Liver (tissue), 8 donors: ENCODE measurements at regions not wholly inside any gene's neighbourhood (a gene's known extent, or its start where the extent isn't known, plus 50 kb on each side); places are given as distances from the start of the nearest gene placed in this dataset.

Source experiments
- DNase-seq: peaks from one replicate; pipeline ENCODE4 v3.0.0-alpha.2; 2017; ENCODE audit warnings: low spot score
- H3K27ac ChIP-seq, 2 donors: one replicate each; pipeline ENCODE4 v1.7.0; 2013; ENCODE audit warnings: inconsistent platforms in 2 of 2, low read length in 2 of 2, control low read depth in 1 of 2, low read depth in 1 of 2, mild to moderate bottlenecking in 1 of 2
- H3K27me3 ChIP-seq, 4 donors: one replicate each; pipeline versions ENCODE4 v1.6.1 to v1.7.0; 2013; ENCODE audit warnings: low read length in 3 of 4, inconsistent platforms in 1 of 4, mild to moderate bottlenecking in 1 of 4, moderate library complexity in 1 of 4; ENCODE audit not compliant: control insufficient read depth in 4 of 4, insufficient read depth in 4 of 4
- H3K36me3 ChIP-seq, 4 donors: one replicate each; pipeline versions ENCODE4 v1.6.1 to v1.7.0; 2013; ENCODE audit warnings: low read length in 3 of 4, mild to moderate bottlenecking in 3 of 4, low read depth in 1 of 4, moderate library complexity in 1 of 4; ENCODE audit not compliant: control insufficient read depth in 4 of 4, insufficient read depth in 3 of 4
- H3K4me1 ChIP-seq, 4 donors: one replicate each; pipeline versions ENCODE4 v1.6.1 to v1.7.0; 2013; ENCODE audit warnings: low read length in 3 of 4, mild to moderate bottlenecking in 3 of 4, moderate library complexity in 1 of 4; ENCODE audit not compliant: control insufficient read depth in 4 of 4, insufficient read depth in 4 of 4
- H3K4me3 ChIP-seq, 3 donors: one replicate each; pipeline versions ENCODE4 v1.6.1 to v1.7.0; 2013; ENCODE audit warnings: low read length in 3 of 3, control low read depth in 1 of 3, low read depth in 1 of 3, mild to moderate bottlenecking in 1 of 3
- H3K9ac ChIP-seq, 2 donors: one replicate each; pipeline ENCODE4 v1.7.0; 2013; ENCODE audit warnings: low read length in 2 of 2, mild to moderate bottlenecking in 2 of 2, moderate library complexity in 2 of 2, control low read depth in 1 of 2, low read depth in 1 of 2
- H3K9me3 ChIP-seq, 4 donors: one replicate each; pipeline versions ENCODE4 v1.6.1 to v1.7.0; 2013; ENCODE audit warnings: low read length in 3 of 4; ENCODE audit not compliant: control insufficient read depth in 4 of 4
- ATF3 ChIP-seq: IDR thresholded peaks from 2 replicates; pipeline ENCODE4 v1.6.1; 2016; ENCODE audit warnings: antibody characterized with exemption
- CTCF ChIP-seq: fragments of 150-350 bp; IDR thresholded peaks from 2 replicates; pipeline ENCODE4 v1.5.1; 2017; ENCODE audit warnings: improper control_type of control experiment, low read depth, low read length; ENCODE audit not compliant: missing input control
- EGR1 ChIP-seq, 2 donors: IDR thresholded peaks; 2 replicates each; pipeline ENCODE4 v1.6.1; 2016 to 2018; ENCODE audit warnings: antibody characterized with exemption in 2 of 2, low read depth in 2 of 2
- FOXA1 ChIP-seq: IDR thresholded peaks from 2 replicates; pipeline ENCODE4 v1.6.1; 2016; ENCODE audit warnings: antibody characterized with exemption
- FOXA2 ChIP-seq: IDR thresholded peaks from 2 replicates; pipeline ENCODE4 v1.6.1; 2016; ENCODE audit warnings: antibody characterized with exemption
- HNF4A ChIP-seq, 2 donors: conservative IDR thresholded peaks; 2 replicates each; pipeline ENCODE4 v1.6.1; 2016; ENCODE audit warnings: antibody characterized with exemption in 2 of 2, mild to moderate bottlenecking in 2 of 2
- HNF4G ChIP-seq: IDR thresholded peaks from 2 replicates; pipeline ENCODE4 v1.6.1; 2016; ENCODE audit warnings: antibody characterized with exemption
- JUND ChIP-seq, 2 donors: IDR thresholded peaks; 2 replicates each; pipeline ENCODE4 v1.6.1; 2016; ENCODE audit warnings: antibody characterized with exemption in 2 of 2
- MAX ChIP-seq: IDR thresholded peaks from 2 replicates; pipeline ENCODE4 v1.6.1; 2016; ENCODE audit warnings: antibody characterized with exemption
- NR2F2 ChIP-seq: IDR thresholded peaks from 2 replicates; pipeline ENCODE4 v1.6.1; 2016; ENCODE audit warnings: antibody characterized with exemption
- RAD21 ChIP-seq, 2 donors: IDR thresholded peaks; 2 replicates each; pipeline ENCODE4 v1.6.1; 2016; ENCODE audit warnings: antibody characterized with exemption in 2 of 2, mild to moderate bottlenecking in 2 of 2
- REST ChIP-seq: IDR thresholded peaks from 2 replicates; pipeline ENCODE4 v1.6.1; 2016; ENCODE audit warnings: antibody characterized with exemption, mild to moderate bottlenecking
- RXRA ChIP-seq, 2 donors: IDR thresholded peaks; 2 replicates each; pipeline ENCODE4 v1.6.1; 2017 to 2018; ENCODE audit warnings: antibody characterized with exemption in 2 of 2, mild to moderate bottlenecking in 1 of 2
- SP1 ChIP-seq: IDR thresholded peaks from 2 replicates; pipeline ENCODE4 v1.6.1; 2018; ENCODE audit warnings: antibody characterized with exemption, mild to moderate bottlenecking
- TAF1 ChIP-seq: conservative IDR thresholded peaks from 2 replicates; pipeline ENCODE4 v1.6.1; 2016; ENCODE audit warnings: antibody characterized with exemption, mild to moderate bottlenecking
- YY1 ChIP-seq: IDR thresholded peaks from 2 replicates; pipeline ENCODE4 v1.6.1; 2016; ENCODE audit warnings: antibody characterized with exemption, mild to moderate bottlenecking
- ZBTB33 ChIP-seq: IDR thresholded peaks from 2 replicates; pipeline ENCODE4 v1.6.1; 2016; ENCODE audit warnings: antibody characterized with exemption
- WGBS: extraction: QIAGEN DNeasy Blood & Tissue Kit; methylation state at CpG from one replicate; pipeline ENCODE4 v1.1.7; 2013; 5-methylcytosine and 5-hydroxymethylcytosine counted together
- donor health status: healthy.
- donor health status: healthy.
- donor health status: healthy.
- donor health status: healthy.
- donor health status: healthy.

GRCh38 chr21:27422435-27422834, 455.5 kb upstream of the ADAMTS5 start:
- no peaks in the 10 kb centered on the region for H3K9me3 ChIP-seq
- no peak for DNase-seq
- WGBS = 56% methylated on average over 1 of the region's 1 CpG
- H3K4me1 ChIP-seq = no peaks in the 10 kb centered on the region
- TF ChIP-seq SP1 (no peak), HNF4G (no peak), HNF4A (conservative IDR thresholded peaks at IDR 0.05) (no peak), REST (no peak), RXRA (IDR thresholded peaks at IDR 0.05) (no peak), RAD21 (IDR thresholded peaks at IDR 0.05) (no peak), CTCF (no peak), MAX (no peak), FOXA2 (no peak), TAF1 (no peak), EGR1 (IDR thresholded peaks at IDR 0.05; ENCODE audit: low read depth in 2 of 2) (no peak), YY1 (no peak), ATF3 (no peak), ZBTB33 (no peak), JUND (IDR thresholded peaks at IDR 0.05) (no peak), NR2F2 (no peak), FOXA1 (no peak)
- no peak overlapping the region for H3K4me3 ChIP-seq
- H3K9ac ChIP-seq = no peak overlapping the region
- no peak overlapping the region for H3K27ac ChIP-seq
- no peaks in the 10 kb centered on the region for H3K27me3 ChIP-seq
- H3K36me3 ChIP-seq = no peaks in the 10 kb centered on the region

GRCh38 chr21:27421654-27422053, 454.8 kb upstream of the ADAMTS5 start:
- H3K27me3 ChIP-seq = peaks cover 0 to under 1% (median 0%) of the 10 kb centered on the region in 4 donors

More at GRCh38 chr21:27421654-27422053, 454.8 kb upstream of the ADAMTS5 start:
- Histone ChIP-seq H3K27ac (no peak overlapping the region), H3K36me3 (no peaks in the 10 kb centered on the region), H3K4me1 (no peaks in the 10 kb centered on the region), H3K4me3 (no peak overlapping the region), H3K9ac (no peak overlapping the region), H3K9me3 (peaks cover 0 to 1% (median 0%) of the 10 kb centered on the region in 4 donors)
- TF ChIP-seq ZBTB33 (no peak), MAX (no peak), JUND (IDR thresholded peaks at IDR 0.05) (no peak), FOXA1 (no peak), NR2F2 (no peak), HNF4A (conservative IDR thresholded peaks at IDR 0.05) (no peak), TAF1 (no peak), EGR1 (IDR thresholded peaks at IDR 0.05; ENCODE audit: low read depth in 2 of 2) (no peak)
- WGBS = 74% methylated on average over 3 of the region's 3 CpGs
- DNase-seq = no peak
